NCI-H1417 (cell line): ENCODE measurements at regions not wholly inside any gene's neighbourhood (a gene's known extent, or its start where the extent isn't known, plus 50 kb on each side); places are given as distances from the start of the nearest gene placed in this dataset.

Experiments used
- DNase-seq, 3 experiments: peaks; one replicate each; lab custom pipeline; 2025; lab: John Stamatoyannopoulos, UW

GRCh38 chr18:77444385-77444784 lies 194.7 kb downstream of the GALR1 start:
- no peak for DNase-seq

- DNase-seq: no peak
Observed at GRCh38 chr18:77448046-77448445, 198.4 kb downstream of the GALR1 start.

- no peak for DNase-seq
Observed at GRCh38 chr18:77455004-77455403, 205.4 kb downstream of the GALR1 start.

- DNase-seq: no peak
Observed at GRCh38 chr18:77457681-77458080, 208.0 kb downstream of the GALR1 start.

GRCh38 chr18:77461062-77461688 lies 211.5 kb downstream of the GALR1 start:
- DNase-seq: no peak

GRCh38 chr18:77464917-77465316 lies 215.3 kb downstream of the GALR1 start:
- no peak for DNase-seq

GRCh38 chr18:77466890-77467289 lies 217.2 kb downstream of the GALR1 start:
- no peak for DNase-seq

GRCh38 chr18:77469131-77469530 lies 219.5 kb downstream of the GALR1 start:
- DNase-seq: no peak

GRCh38 chr18:77470569-77471413 lies 221.1 kb downstream of the GALR1 start:
- no peak for DNase-seq

- DNase-seq: no peak
Observed at GRCh38 chr18:77472509-77472908, 222.9 kb downstream of the GALR1 start.

GRCh38 chr18:77478646-77479442 lies 229.2 kb downstream of the GALR1 start:
- DNase-seq: peak in 1 of 3 experiments; percentile 29

- no peak for DNase-seq
Observed at GRCh38 chr18:77481541-77481940, 231.9 kb downstream of the GALR1 start.

GRCh38 chr18:77482190-77483085 lies 232.8 kb downstream of the GALR1 start:
- DNase-seq: peak in 1 of 3 experiments; percentile 64

- DNase-seq: no peak
Observed at GRCh38 chr18:77486985-77487384, 237.3 kb downstream of the GALR1 start.

GRCh38 chr18:77487951-77488740 lies 238.5 kb downstream of the GALR1 start:
- DNase-seq: no peak

GRCh38 chr18:77495079-77495478 lies 245.4 kb downstream of the GALR1 start:
- DNase-seq: no peak

GRCh38 chr18:77495982-77496690 lies 246.5 kb downstream of the GALR1 start:
- DNase-seq: no peak

GRCh38 chr18:77501266-77501665 lies 251.6 kb downstream of the GALR1 start:
- no peak for DNase-seq

GRCh38 chr18:77505499-77505898 lies 255.9 kb downstream of the GALR1 start:
- DNase-seq: no peak

GRCh38 chr18:77512152-77512551 lies 262.5 kb downstream of the GALR1 start:
- no peak for DNase-seq
